Panc1 (cell line): ENCODE measurements at regions not wholly inside any gene's neighbourhood (a gene's known extent, or its start where the extent isn't known, plus 50 kb on each side); places are given as distances from the start of the nearest gene placed in this dataset.

Experiments used
- ATAC-seq: fragments of 200-7000 bp; cut with Tn5 transposase; 2 replicates; pipeline ENCODE4 v1.9.1; 2020; ENCODE audit warnings: mild to moderate bottlenecking, moderate library complexity
- BruUV-seq: library from RNA; stranded (reverse); fragments of 400-500 nt; replicated peaks from 2 replicates; lab custom pipeline; 2021; lab: Mats Ljungman, UMichigan
- CTCF ChIA-PET: fragments of 300-600 bp; sonication (Branson Sonifier 250); formaldehyde crosslinking; loops from one replicate; lab custom pipeline; 2022; ENCODE audit warnings: antibody characterized with exemption; lab: Charles Lee
- POLR2A ChIA-PET: fragments of 300-600 bp; sonication (Branson Sonifier 250); formaldehyde crosslinking; loops from one replicate; lab custom pipeline; 2022; ENCODE audit warnings: antibody characterized with exemption; lab: Charles Lee
- DNase-seq: peaks from one replicate; pipeline ENCODE4 v3.0.0-alpha.2; 2010; ENCODE audit warnings: low read depth, low spot score
- H3K27ac ChIP-seq: 2 replicates; pipeline ENCODE4 v1.5.1; 2011; ENCODE audit warnings: mild to moderate bottlenecking, low read length, inconsistent platforms
- H3K27me3 ChIP-seq: fragments of 200-500 bp; sonication (Bioruptor generic); 2 replicates; pipeline ENCODE4 v1.6.0; 2014; ENCODE audit warnings: low read length, inconsistent platforms; ENCODE audit not compliant: control insufficient read depth, insufficient read depth
- H3K36me3 ChIP-seq: fragments of 200-500 bp; sonication (Bioruptor generic); 2 replicates; pipeline ENCODE4 v1.5.1; 2014; ENCODE audit warnings: inconsistent platforms, mild to moderate bottlenecking, low read length, moderate library complexity; ENCODE audit not compliant: control insufficient read depth, insufficient read depth
- H3K4me1 ChIP-seq: 2 replicates; pipeline ENCODE4 v1.5.1; 2011; ENCODE audit warnings: inconsistent platforms, mild to moderate bottlenecking, low read length, moderate library complexity; ENCODE audit not compliant: control insufficient read depth, insufficient read depth
- H3K4me3 ChIP-seq, 2 experiments: 2 replicates each; pipeline ENCODE4 v1.5.1; 2011 to 2012; ENCODE audit warnings: low read depth in 2 of 2, low read length in 2 of 2, mild to moderate bottlenecking in 2 of 2, inconsistent platforms in 1 of 2, moderate library complexity in 1 of 2
- H3K9me3 ChIP-seq: fragments of 200-500 bp; sonication (Bioruptor generic); 2 replicates; pipeline ENCODE4 v1.5.1; 2014; ENCODE audit warnings: low read depth, mild to moderate bottlenecking, inconsistent platforms, low read length, moderate library complexity; ENCODE audit not compliant: control insufficient read depth, insufficient read depth
- CTCF ChIP-seq: fragments of 450-650 bp; IDR thresholded peaks from 2 replicates; pipeline ENCODE4 v1.5.1; 2017; ENCODE audit warnings: mild to moderate bottlenecking
- POLR2AphosphoS5 ChIP-seq: IDR thresholded peaks from 2 replicates; pipeline ENCODE4 v1.6.1; 2012; ENCODE audit warnings: mild to moderate bottlenecking, low read depth, low read length, moderate library complexity
- REST ChIP-seq, 2 experiments: IDR thresholded peaks; 2 replicates each; pipeline ENCODE4 v1.6.1; 2011 to 2012; ENCODE audit warnings: low read depth in 2 of 2, control low read depth in 1 of 2, low read length in 1 of 2, mild to moderate bottlenecking in 1 of 2, moderate library complexity in 1 of 2; ENCODE audit not compliant: insufficient read depth in 1 of 2
- SIN3A ChIP-seq: IDR thresholded peaks from 2 replicates; pipeline ENCODE4 v1.6.1; 2012; ENCODE audit warnings: low read depth, mild to moderate bottlenecking, low read length, moderate library complexity, borderline replicate concordance; ENCODE audit not compliant: insufficient read depth
- TCF7L2 ChIP-seq: IDR thresholded peaks from 2 replicates; pipeline ENCODE4 v1.6.1; 2011; ENCODE audit warnings: mild to moderate bottlenecking, low read depth, low read length, inconsistent platforms
- in situ Hi-C: cut with HindIII; loops from 2 replicates; pipeline ENCODE4 v1.10.0; 2016; ENCODE audit warnings: low sequenced_read_pairs, low pct_unique_long_range_greater_than_20kb
- intact Hi-C: fragments of 100-400 bp; cut with micrococcal nuclease; formaldehyde crosslinking; loops from one replicate; pipeline ENCODE4 v1.10.0; 2022; ENCODE audit not compliant: unreplicated experiment

DNA sequence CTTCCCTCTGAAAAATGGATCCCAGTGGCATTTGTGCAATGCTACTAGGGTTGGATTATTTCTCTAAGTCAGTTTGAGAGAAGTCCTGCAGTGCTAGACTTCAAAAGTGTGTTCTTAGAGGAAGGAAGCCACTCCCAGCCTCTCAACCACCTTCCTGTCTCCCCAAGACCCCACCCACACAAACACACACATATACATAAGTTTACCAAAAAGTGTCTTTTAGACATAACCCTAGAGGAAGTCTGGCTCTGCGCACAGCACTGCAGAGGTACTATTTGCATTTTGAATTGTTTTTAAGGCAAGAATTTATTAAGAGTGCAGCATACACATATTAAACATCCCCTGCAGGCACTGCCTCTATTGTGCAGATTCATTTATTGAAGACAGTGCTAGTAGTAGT is 127.3 kb downstream of the HHIPL2 start:
- Histone ChIP-seq H3K36me3 (no peaks in the 10 kb centered on the region), H3K4me3 (no peak overlapping the region), H3K27ac (no peak overlapping the region), H3K9me3 (no peaks in the 10 kb centered on the region), H3K4me1 (no peaks in the 10 kb centered on the region), H3K27me3 (no peaks in the 10 kb centered on the region)
- BruUV-seq, result no TSS peak
- DNase-seq, result no peak
- no peak for TF ChIP-seq TCF7L2
- no peak for TF ChIP-seq REST (IDR thresholded peaks at IDR 0.05; ENCODE audit: insufficient read depth in 1 of 2, low read depth in 2 of 2, low read length in 1 of 2)
- TF ChIP-seq CTCF, result no peak
- TF ChIP-seq SIN3A, result no peak
- no peak for TF ChIP-seq POLR2AphosphoS5
- ChIA-PET POLR2A (no interaction called here), CTCF (no interaction called here)
- in situ Hi-C loops, result no loop called here
- intact Hi-C loops, result no loop called here
- no peak for ATAC-seq

GRCh38 chr1:222418654-222419053 is 129.2 kb downstream of the HHIPL2 start:
- in situ Hi-C loops (no loop called here), intact Hi-C loops (no loop called here)
- no TSS peak for BruUV-seq
- ChIA-PET POLR2A (no interaction called here), CTCF (no interaction called here)
- H3K9me3 ChIP-seq, result no peaks in the 10 kb centered on the region
- ATAC-seq (no peak), DNase-seq (no peak)
- no peak overlapping the region for H3K4me3 ChIP-seq
- no peaks in the 10 kb centered on the region for H3K4me1 ChIP-seq
- peaks cover 4% of the 10 kb centered on the region; the same call in 1 of the 2 replicates for H3K27me3 ChIP-seq
- no peak overlapping the region for H3K27ac ChIP-seq
- TF ChIP-seq CTCF, result no peak
- TF ChIP-seq TCF7L2, result no peak
- no peak for TF ChIP-seq POLR2AphosphoS5
- no peak for TF ChIP-seq REST (IDR thresholded peaks at IDR 0.05; ENCODE audit: insufficient read depth in 1 of 2, low read depth in 2 of 2, low read length in 1 of 2)
- no peak for TF ChIP-seq SIN3A
- no peaks in the 10 kb centered on the region for H3K36me3 ChIP-seq
